Cerebellar nuclear complex (tissue), 1 donor: ENCODE measurements at regions not wholly inside any gene's neighbourhood (a gene's known extent, or its start where the extent isn't known, plus 50 kb on each side); places are given as distances from the start of the nearest gene placed in this dataset.

Experiments
- DNase-seq, 2 experiments: peaks; one replicate each; lab custom pipeline; 2025; lab: John Stamatoyannopoulos, UW

- no peak for DNase-seq
These were observed 58.5 kb upstream of the RAB27B start for GRCh38 chr18:54769526-54770464.

- DNase-seq = peak in 1 of 2 experiments; percentile 35
These were observed 56.2 kb upstream of the RAB27B start for GRCh38 chr18:54772056-54772455.

- DNase-seq = no peak
These were observed 53.9 kb upstream of the RAB27B start for GRCh38 chr18:54774423-54774822.

- peak; percentile 3 to 19 for DNase-seq
These were observed 53.2 kb upstream of the RAB27B start for GRCh38 chr18:54774981-54775665.

- no peak for DNase-seq
These were observed 52.6 kb upstream of the RAB27B start for GRCh38 chr18:54775686-54776085.

- DNase-seq = no peak
These were observed 51.8 kb upstream of the RAB27B start for GRCh38 chr18:54776282-54776977.

GRCh38 chr18:54777118-54777791 lies 51.0 kb upstream of the RAB27B start:
- DNase-seq = no peak

- no peak for DNase-seq
These were observed 50.3 kb upstream of the RAB27B start for GRCh38 chr18:54777989-54778388.
